ENCODE measurements at regions not wholly inside any gene's neighbourhood (a gene's known extent, or its start where the extent isn't known, plus 50 kb on each side); places are given as distances from the start of the nearest gene placed in this dataset.

DNA sequence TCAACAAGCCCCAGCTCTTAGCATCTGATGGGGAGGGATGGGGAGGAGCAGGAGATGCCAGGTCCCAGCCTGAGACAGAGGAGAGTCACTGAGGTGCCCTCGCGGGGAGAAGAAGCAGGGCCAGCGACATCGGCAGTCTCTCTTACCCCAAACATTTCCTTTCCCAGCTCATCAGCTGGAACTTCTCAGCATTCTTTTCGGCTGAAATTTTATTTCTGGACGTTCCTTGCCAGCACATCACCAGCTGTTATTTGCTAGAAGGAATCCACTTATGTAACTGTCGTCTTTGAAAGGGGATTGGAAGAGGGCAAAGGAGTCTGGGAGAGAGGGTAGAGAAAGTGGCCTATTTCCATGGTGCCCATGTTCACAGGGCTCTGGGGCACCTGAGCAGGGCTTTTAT, 101.0 kb upstream of the SHH start:
- no peak for DNase-seq (ENCODE audit: low read depth in 2 of 3, low spot score in 1 of 3)

DNA sequence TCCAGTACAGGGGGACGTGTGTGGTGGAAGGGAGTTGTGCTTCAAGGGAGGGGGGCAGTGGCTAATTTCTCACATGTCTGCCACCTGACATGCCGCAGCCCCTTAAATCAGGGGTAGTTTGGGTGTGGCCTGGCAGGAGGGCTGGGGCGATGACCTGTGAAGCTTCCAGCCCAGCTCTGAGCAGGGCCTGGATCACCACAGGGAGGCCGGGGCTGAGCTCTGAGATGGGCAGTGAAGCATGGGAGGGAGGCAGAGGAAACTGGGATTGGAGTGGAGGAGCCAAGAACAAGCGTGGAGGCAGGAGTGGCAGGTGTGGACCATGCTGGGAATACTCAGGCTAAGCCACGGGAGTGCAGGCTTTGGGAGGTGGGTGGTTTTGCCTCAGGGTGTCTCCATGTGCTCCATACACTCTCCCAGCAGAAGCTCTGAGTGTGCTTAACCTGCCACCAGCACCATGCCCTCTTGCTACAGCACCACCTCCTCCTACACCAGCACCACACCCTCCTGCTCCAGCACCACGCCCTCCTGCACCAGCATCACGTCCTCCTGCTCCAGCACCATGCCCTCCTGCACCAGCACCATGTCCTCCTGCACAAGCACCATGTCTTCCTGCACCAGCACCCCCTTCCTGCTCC, 99.3 kb upstream of the SHH start:
- no peak for DNase-seq (ENCODE audit: low read depth in 2 of 3, low spot score in 1 of 3)

DNA sequence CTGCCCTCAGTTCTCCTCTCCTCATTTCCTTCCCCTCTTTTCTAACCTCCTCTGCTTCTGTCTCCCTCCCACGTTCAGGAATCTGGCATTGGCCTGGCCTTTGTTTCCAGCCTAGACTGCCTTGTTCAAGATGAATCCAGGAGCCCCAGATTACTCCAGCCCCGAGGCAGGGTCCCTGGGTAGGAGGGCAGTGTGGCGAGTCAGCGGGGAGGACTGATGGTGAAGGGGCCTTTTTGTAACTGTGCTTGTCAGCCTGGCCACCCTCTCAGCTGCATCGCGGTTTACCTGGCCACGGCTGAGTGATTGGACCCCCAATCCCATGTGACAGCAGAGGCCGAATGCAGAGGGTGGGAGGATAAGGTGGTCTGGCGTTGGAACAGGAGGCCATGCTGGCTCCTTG, 96.1 kb upstream of the SHH start:
- DNase-seq (ENCODE audit: low read depth in 2 of 3, low spot score in 1 of 3) = no peak

DNA sequence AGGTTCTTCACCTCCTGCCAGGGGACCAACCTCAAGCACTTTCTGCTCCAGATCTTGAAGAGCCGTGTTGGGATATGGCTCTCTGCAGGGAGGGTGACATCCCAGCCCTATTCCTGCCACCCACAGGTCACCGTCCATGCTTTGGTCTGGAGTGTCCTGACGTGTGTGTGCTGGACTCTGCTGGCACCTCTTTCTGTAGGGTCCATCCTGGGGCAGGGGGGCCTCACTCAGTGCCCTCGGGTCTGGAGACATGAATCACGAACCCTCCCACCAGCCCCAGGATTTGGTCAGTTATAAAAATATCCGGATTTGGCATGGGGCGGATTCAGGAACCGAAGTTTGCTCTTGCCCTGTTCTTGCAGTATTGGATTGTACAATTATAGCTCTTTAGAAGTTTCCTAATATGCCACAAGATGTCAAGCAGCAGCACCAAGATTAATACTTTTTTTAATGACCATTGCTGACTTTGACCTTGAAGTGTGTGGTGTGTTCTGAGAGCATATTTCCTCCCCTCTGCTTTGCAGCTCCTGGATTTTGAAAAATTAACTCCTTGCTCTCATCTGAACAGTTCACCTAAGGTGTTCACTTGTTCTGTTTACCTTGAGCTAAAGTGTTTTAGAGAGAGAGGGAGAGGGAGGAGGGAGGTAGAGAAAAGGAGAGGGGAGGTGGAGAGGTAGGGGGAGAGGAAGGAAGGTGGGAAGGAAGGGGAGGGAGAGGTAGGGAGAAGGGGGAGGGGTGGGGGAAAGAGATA, 95.4 kb upstream of the SHH start:
- DNase-seq (ENCODE audit: low read depth in 2 of 3, low spot score in 1 of 3) = no peak

DNA sequence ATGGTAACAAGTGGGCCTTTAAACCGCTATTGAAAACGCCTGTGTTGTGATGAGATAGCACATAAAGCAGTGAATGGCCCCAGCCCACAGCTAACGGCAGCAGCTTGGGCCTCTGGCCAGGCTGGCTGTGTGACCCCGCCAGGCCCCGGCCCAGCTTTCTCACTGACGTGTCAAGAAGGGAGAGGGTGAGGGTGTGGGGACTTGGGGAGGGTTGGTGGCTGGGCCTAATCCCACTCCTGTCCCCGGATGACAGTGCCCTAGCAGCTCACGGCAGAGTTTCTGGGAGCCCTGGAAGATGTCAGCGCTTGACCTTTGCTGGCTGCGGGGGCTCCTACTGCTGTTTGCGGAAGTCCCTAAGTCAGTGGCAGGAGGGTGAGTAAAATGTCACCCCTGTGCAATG, 88.9 kb upstream of the SHH start:
- DNase-seq (ENCODE audit: low read depth in 2 of 3, low spot score in 1 of 3) = no peak

GRCh38 chr7:155899596-155899995, 87.3 kb upstream of the SHH start:
- no peak for DNase-seq (ENCODE audit: low read depth in 2 of 3, low spot score in 1 of 3)

- no peak for DNase-seq (ENCODE audit: low read depth in 2 of 3, low spot score in 1 of 3)
Observed at GRCh38 chr7:155897758-155898386, 85.6 kb upstream of the SHH start.

GRCh38 chr7:155896531-155897263, 84.4 kb upstream of the SHH start:
- DNase-seq (ENCODE audit: low read depth in 2 of 3, low spot score in 1 of 3) = no peak

- DNase-seq (ENCODE audit: low read depth in 2 of 3, low spot score in 1 of 3) = no peak
Observed at GRCh38 chr7:155893664-155894063, 81.4 kb upstream of the SHH start.

DNA sequence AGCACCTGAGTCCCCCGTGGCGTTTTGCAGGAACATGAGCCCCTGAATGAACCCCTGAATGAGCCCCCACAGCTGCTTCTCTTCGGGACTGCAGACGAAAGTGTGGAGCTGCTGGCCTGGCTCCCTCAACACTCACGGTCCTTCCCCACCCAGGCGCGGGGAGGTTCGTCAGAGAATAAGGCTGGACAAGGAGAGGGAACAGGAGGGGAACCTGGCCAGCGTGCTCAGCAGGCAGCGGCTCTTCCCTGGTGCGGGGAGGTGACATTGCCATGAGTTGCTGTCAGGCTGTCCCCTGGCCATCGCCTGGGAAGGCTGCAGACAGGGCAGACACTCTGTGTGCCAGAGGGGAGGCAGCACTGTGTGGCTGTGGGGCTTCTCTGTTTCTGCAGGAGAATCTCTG, 80.9 kb upstream of the SHH start:
- DNase-seq (ENCODE audit: low read depth in 2 of 3, low spot score in 1 of 3) = no peak

- DNase-seq (ENCODE audit: low read depth in 2 of 3, low spot score in 1 of 3) = no peak
Observed at GRCh38 chr7:155889636-155890511, 77.6 kb upstream of the SHH start.

GRCh38 chr7:155887174-155887525, 74.9 kb upstream of the SHH start:
- no peak for DNase-seq (ENCODE audit: low read depth in 2 of 3, low spot score in 1 of 3)

GRCh38 chr7:155886391-155887173, 74.3 kb upstream of the SHH start:
- DNase-seq (ENCODE audit: low read depth in 2 of 3, low spot score in 1 of 3) = no peak

DNA sequence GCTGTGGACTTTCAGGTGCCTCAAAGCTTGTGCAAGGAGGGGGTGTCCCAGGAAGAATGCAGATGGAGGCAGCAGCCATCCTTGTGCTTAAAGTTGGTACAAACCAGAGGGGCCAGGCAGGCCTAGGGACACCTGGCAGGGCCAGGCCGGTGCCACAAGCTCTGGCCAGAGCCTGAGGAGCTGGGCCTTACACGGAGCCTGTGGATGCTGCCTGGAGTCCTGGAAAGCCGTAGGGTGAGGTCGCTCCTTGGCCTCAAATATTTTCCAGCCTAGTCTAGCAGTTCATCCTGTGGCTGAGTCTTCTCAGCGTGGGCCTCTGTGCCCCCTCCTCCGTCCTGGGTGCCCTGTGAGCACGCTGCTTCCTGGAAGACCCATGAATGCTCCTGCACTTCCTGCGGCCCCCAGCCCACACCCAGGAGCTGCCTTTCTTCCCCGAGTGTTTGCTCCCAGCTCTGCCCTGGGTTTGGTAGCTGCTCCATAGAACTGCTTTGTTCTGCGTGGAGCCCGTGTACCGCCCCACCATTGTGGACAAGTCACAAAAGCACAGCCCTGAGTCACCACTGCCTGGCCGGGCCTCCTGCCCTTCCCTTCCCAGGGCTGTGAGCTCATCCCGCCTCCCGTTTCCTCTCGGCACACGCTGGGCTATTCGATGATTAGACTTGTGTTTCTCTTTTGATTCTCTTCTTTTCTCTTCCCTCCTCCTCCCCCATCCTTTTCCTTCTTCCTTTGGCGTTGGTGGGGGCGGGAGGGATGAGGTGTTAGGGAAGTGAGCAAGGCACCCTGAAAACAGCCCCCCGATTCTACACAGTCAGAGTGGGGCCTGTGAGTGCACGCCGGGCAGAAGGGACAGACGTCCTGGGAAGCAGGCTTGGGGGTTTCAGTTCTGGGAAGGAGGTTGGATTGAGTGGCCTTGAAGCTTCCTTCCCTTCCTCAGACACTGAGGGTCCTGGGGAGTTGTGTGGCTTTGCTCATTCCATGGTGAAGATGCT, 73.2 kb upstream of the SHH start:
- DNase-seq (ENCODE audit: low read depth in 2 of 3, low spot score in 1 of 3) = no peak

DNA sequence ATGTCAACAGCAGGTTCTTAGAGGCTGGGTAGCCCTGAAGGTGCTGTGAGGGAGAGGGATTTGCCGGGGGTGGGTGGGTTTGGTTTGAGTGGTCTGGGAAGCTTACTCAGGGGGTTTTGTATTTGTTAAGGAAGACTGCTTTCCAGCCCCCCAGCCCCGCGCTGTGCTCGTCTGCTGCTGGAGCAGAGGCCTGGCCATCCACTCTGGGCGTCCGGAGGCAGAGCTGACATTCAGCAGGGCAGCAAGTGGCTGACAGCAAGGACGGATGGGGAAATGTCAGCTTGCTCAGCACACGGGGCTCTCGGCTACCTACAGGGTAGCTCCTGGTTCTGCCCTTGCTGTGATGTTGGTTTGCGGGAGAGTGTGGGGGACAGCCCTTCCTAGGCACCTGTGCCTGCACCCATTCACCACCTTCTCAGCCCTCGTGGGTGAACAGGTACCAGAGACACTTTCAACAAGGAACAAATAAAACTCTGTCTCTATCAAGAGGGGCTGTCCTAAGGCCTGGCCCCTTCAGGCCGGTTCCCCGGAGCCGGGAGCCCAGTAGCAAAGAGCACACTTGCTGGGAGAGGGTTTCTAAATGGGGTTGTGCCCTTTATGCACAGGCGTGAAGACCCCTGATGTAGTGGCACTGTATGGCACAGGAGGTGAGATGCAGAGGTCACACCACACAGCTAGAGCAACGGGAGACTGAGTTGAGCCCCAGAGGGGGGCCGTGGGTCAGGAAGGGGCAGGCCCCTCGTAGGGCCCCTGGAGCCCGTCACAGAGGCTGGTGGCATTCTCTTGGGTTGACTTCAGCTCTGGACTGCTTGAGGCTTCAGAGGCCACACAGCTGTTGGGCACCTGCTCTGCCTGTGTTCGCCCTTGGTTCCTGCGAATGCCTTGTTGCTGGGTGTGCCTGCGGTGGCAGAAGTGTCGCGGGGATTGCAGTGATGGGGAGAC, 72.2 kb upstream of the SHH start:
- no peak for DNase-seq (ENCODE audit: low read depth in 2 of 3, low spot score in 1 of 3)

GRCh38 chr7:155883491-155884224, 71.4 kb upstream of the SHH start:
- DNase-seq (ENCODE audit: low read depth in 2 of 3, low spot score in 1 of 3) = no peak

DNA sequence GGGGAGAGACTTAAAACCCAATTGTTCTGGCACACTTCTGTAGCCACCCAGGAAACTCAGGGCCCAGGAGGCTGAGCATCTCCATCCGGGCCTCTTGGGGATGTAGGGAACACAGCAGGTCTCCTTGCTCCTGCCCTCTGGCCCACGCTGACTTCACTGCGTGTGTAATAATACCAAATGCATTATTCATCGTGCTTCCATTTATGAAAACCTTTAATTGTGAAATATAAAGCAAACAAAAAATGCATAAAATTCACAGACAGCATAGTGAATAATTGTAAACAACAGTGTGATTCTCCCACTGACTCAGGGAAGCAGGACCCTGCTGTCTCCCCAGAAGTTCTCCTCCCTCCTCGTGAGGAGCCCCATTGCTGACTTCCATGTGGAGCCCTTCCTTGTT, 70.3 kb upstream of the SHH start:
- DNase-seq (ENCODE audit: low read depth in 2 of 3, low spot score in 1 of 3) = no peak
